ENCODE measurements at regions not wholly inside any gene's neighbourhood (a gene's known extent, or its start where the extent isn't known, plus 50 kb on each side); places are given as distances from the start of the nearest gene placed in this dataset.
A peak's percentile ranks its signal among the peaks of the same experiment; 100 is the strongest.

GRCh38 chr1:181416268-181416860 is 67.0 kb upstream of the CACNA1E start:
- Mint-ChIP-seq H3K36me3 (peaks cover 0 to 3% (median 0%) of the 10 kb centered on the region in 3 donors), H3K4me3 (no peak overlapping the region), H3K9me3 (no peaks in the 10 kb centered on the region), H3K27me3 (peaks cover 0 to 5% of the 10 kb centered on the region in 2 donors), H3K27ac (no peak overlapping the region), H3K4me1 (no peaks in the 10 kb centered on the region)
- ChIA-PET POLR2A (no interaction called here), CTCF (interaction anchor here (1.3 to 2.5 kb wide), 2 partner anchors 18 to 228 kb away, joined by 3 to 5 read pairs; no protein-coding TSS in a partner anchor)
- H3K27ac ChIP-seq (ENCODE audit: low read depth, low read length) = no peak overlapping the region
- H3K27me3 ChIP-seq (ENCODE audit: insufficient read depth, low read length, poor library complexity, severe bottlenecking) = no peaks in the 10 kb centered on the region
- no peaks in the 10 kb centered on the region for H3K9me3 ChIP-seq (ENCODE audit: low read length)
- no peak for DNase-seq
- H3K36me3 ChIP-seq (ENCODE audit: insufficient read depth, low read length) = no peaks in the 10 kb centered on the region
- H3K4me3 ChIP-seq (ENCODE audit: low read length) = no peak overlapping the region
- H3K4me1 ChIP-seq (ENCODE audit: insufficient read depth, low read length) = no peaks in the 10 kb centered on the region

- no peaks in the 10 kb centered on the region for H3K9me3 Mint-ChIP-seq
- Histone ChIP-seq H3K9me3 (ENCODE audit: low read length) (no peaks in the 10 kb centered on the region), H3K4me1 (ENCODE audit: insufficient read depth, low read length) (no peaks in the 10 kb centered on the region), H3K4me3 (ENCODE audit: low read length) (no peak overlapping the region), H3K36me3 (ENCODE audit: insufficient read depth, low read length) (no peaks in the 10 kb centered on the region), H3K27me3 (ENCODE audit: insufficient read depth, low read length, poor library complexity, severe bottlenecking) (no peaks in the 10 kb centered on the region), H3K27ac (ENCODE audit: low read depth, low read length) (no peak overlapping the region)
- no peak for DNase-seq
- H3K4me3 Mint-ChIP-seq = no peak overlapping the region
- peaks cover 0 to 2% of the 10 kb centered on the region in 2 donors for H3K27me3 Mint-ChIP-seq
- H3K36me3 Mint-ChIP-seq = peaks cover 0 to 3% (median 0%) of the 10 kb centered on the region in 3 donors
- CTCF ChIA-PET = interaction anchor here (1.3 to 2.5 kb wide), 3 partner anchors 20 to 229 kb away, joined by 3 to 5 read pairs (median 4); no protein-coding TSS in a partner anchor
- H3K4me1 Mint-ChIP-seq = no peaks in the 10 kb centered on the region
- H3K27ac Mint-ChIP-seq = no peak overlapping the region
- POLR2A ChIA-PET = no interaction called here
These were observed 65.4 kb upstream of the CACNA1E start for GRCh38 chr1:181417915-181418314.

DNA sequence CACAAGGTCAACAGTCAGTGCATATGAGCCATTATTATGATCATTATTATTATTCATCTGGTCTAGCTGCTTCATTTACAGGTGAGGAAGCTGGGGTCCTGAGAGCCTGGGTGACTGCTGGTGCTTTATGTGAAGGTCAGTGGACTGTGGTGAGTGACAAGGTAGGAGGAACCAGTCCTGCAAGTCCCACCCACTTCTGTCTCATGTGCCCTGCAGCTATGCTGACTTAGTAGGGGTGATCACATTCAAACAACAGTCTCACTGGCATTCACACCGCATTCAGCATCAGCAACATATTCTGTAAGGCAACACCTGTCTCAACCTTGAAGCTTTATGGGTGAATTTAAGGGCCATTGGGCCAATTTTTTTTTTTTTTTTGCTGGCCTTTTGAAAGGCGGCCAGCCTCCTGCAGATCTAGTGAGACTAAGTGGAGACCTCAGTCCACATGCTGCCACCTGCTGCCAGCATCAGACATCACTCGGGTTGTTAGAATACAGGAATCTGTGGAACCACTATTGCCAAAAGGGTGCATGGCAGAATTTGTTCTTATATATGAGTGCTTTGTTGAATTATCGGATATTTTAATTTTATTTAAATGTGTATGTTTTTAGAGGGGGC is 59.9 kb upstream of the CACNA1E start:
- H3K27me3 ChIP-seq (ENCODE audit: insufficient read depth, low read length, poor library complexity, severe bottlenecking) = no peaks in the 10 kb centered on the region
- Mint-ChIP-seq H3K27ac (no peak overlapping the region), H3K27me3 (peaks cover 10 to 15% of the 10 kb centered on the region in 2 donors), H3K4me3 (no peak overlapping the region), H3K4me1 (peaks cover 7 to 12% (median 9%) of the 10 kb centered on the region in 3 donors), H3K36me3 (no peaks in the 10 kb centered on the region), H3K9me3 (peaks cover 0 to 7% (median 0%) of the 10 kb centered on the region in 5 donors)
- H3K27ac ChIP-seq (ENCODE audit: low read depth, low read length) = no peak overlapping the region
- peaks cover 18% of the 10 kb centered on the region for H3K4me1 ChIP-seq (ENCODE audit: insufficient read depth, low read length)
- no peak overlapping the region for H3K4me3 ChIP-seq (ENCODE audit: low read length)
- H3K36me3 ChIP-seq (ENCODE audit: insufficient read depth, low read length) = no peaks in the 10 kb centered on the region
- no peaks in the 10 kb centered on the region for H3K9me3 ChIP-seq (ENCODE audit: low read length)
- ChIA-PET CTCF (interaction anchor here (0.7 to 2.9 kb wide), 7 partner anchors 19 to 260 kb away, joined by 3 to 43 read pairs (median 4); no protein-coding TSS in a partner anchor), POLR2A (interaction anchor here (0.6 to 0.7 kb wide), 2 partner anchors 26 to 29 kb away, joined by 3 to 4 read pairs; no protein-coding TSS in a partner anchor)
- DNase-seq = peak in 2 of 5 donors; percentile 1 to 42

DNA sequence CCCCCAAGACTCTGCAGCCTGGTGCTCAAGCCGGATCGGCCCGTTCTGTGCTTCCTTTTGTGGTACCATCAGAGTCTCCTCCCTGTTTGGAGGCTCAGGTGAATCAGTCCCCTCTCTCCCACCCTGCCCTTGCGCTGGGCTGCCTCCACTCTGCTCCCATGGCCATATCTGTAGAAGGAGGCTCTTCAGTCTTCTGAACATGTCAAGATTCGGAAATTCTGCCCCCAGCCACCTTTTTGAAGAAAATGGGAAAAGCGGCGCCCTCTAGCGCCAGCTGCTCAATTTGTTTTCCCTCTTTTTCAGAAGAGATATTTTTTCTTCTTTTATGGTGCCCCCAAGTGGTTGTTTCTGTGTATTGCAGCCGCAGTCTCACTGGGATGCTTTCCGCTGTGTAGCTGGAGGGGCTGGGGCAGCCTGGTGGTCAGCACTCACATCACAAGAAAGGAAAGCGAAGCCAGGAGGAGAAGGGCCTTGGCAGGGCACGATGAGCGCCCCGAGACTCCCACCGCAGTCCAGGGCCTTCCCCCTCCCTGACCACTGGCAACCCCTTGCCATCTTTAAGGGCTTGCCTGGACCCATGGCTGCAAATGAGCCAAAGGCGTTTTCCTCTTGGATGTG is 58.4 kb upstream of the CACNA1E start:
- Mint-ChIP-seq H3K9me3 (peaks cover 0 to 7% (median 0%) of the 10 kb centered on the region in 5 donors), H3K27me3 (peaks cover 19 to 22% of the 10 kb centered on the region in 2 donors), H3K36me3 (no peaks in the 10 kb centered on the region), H3K4me3 (peak overlapping the region in 6 of 7 donors; percentile 46 to 78 (median 68)), H3K27ac (peak overlapping the region in 2 of 8 donors; percentile 52 to 58), H3K4me1 (peaks cover 7 to 12% (median 9%) of the 10 kb centered on the region in 3 donors)
- Histone ChIP-seq H3K36me3 (ENCODE audit: insufficient read depth, low read length) (no peaks in the 10 kb centered on the region), H3K9me3 (ENCODE audit: low read length) (no peaks in the 10 kb centered on the region), H3K27ac (ENCODE audit: low read depth, low read length) (no peak overlapping the region), H3K4me3 (ENCODE audit: low read length) (peak overlapping the region; percentile 36), H3K4me1 (ENCODE audit: insufficient read depth, low read length) (peaks cover 18% of the 10 kb centered on the region), H3K27me3 (ENCODE audit: insufficient read depth, low read length, poor library complexity, severe bottlenecking) (no peaks in the 10 kb centered on the region)
- ChIA-PET POLR2A (no interaction called here), CTCF (interaction anchor here (0.7 to 7.3 kb wide), 23 partner anchors 10 to 894 kb away, joined by 3 to 89 read pairs (median 3); no protein-coding TSS in a partner anchor)
- peak; percentile 31 to 75 (median 46) for DNase-seq

- H3K27ac Mint-ChIP-seq = peak overlapping the region in 2 of 8 donors; percentile 78 to 90
- CTCF ChIA-PET = interaction anchor here (1.0 to 7.3 kb wide), 18 partner anchors 9 to 334 kb away, joined by 3 to 89 read pairs (median 4); no protein-coding TSS in a partner anchor
- no peak overlapping the region for H3K27ac ChIP-seq (ENCODE audit: low read depth, low read length)
- peaks cover 0 to 7% (median 0%) of the 10 kb centered on the region in 5 donors for H3K9me3 Mint-ChIP-seq
- DNase-seq = no peak
- no peaks in the 10 kb centered on the region for H3K36me3 Mint-ChIP-seq
- H3K4me1 Mint-ChIP-seq = peaks cover 7 to 12% (median 9%) of the 10 kb centered on the region in 3 donors
- H3K4me1 ChIP-seq (ENCODE audit: insufficient read depth, low read length) = peaks cover 18% of the 10 kb centered on the region
- H3K36me3 ChIP-seq (ENCODE audit: insufficient read depth, low read length) = no peaks in the 10 kb centered on the region
- no peak overlapping the region for H3K4me3 Mint-ChIP-seq
- H3K4me3 ChIP-seq (ENCODE audit: low read length) = no peak overlapping the region
- no peaks in the 10 kb centered on the region for H3K9me3 ChIP-seq (ENCODE audit: low read length)
- no peaks in the 10 kb centered on the region for H3K27me3 ChIP-seq (ENCODE audit: insufficient read depth, low read length, poor library complexity, severe bottlenecking)
- peaks cover 19 to 24% of the 10 kb centered on the region in 2 donors for H3K27me3 Mint-ChIP-seq
- POLR2A ChIA-PET = no interaction called here
These were observed 57.8 kb upstream of the CACNA1E start for GRCh38 chr1:181425566-181425965.

GRCh38 chr1:181429462-181429861 is 53.9 kb upstream of the CACNA1E start:
- Histone ChIP-seq H3K27me3 (ENCODE audit: insufficient read depth, low read length, poor library complexity, severe bottlenecking) (no peaks in the 10 kb centered on the region), H3K4me3 (ENCODE audit: low read length) (no peak overlapping the region), H3K9me3 (ENCODE audit: low read length) (no peaks in the 10 kb centered on the region), H3K36me3 (ENCODE audit: insufficient read depth, low read length) (no peaks in the 10 kb centered on the region), H3K4me1 (ENCODE audit: insufficient read depth, low read length) (peaks cover 4% of the 10 kb centered on the region), H3K27ac (ENCODE audit: low read depth, low read length) (no peak overlapping the region)
- no peak for DNase-seq
- H3K4me1 Mint-ChIP-seq = peaks cover 4 to 7% (median 7%) of the 10 kb centered on the region in 3 donors
- H3K27me3 Mint-ChIP-seq = peaks cover 26 to 29% of the 10 kb centered on the region in 2 donors
- no peak overlapping the region for H3K4me3 Mint-ChIP-seq
- peaks cover 0 to 7% (median 0%) of the 10 kb centered on the region in 5 donors for H3K9me3 Mint-ChIP-seq
- POLR2A ChIA-PET = no interaction called here
- H3K36me3 Mint-ChIP-seq = no peaks in the 10 kb centered on the region
- CTCF ChIA-PET = interaction anchor here (1.6 to 7.3 kb wide), 2 partner anchors 221 to 239 kb away, joined by 3 to 89 read pairs; no protein-coding TSS in a partner anchor
- no peak overlapping the region for H3K27ac Mint-ChIP-seq

- no peaks in the 10 kb centered on the region for H3K36me3 ChIP-seq (ENCODE audit: insufficient read depth, low read length)
- ChIA-PET POLR2A (interaction anchor here (0.5 kb wide), 1 partner anchor 709 kb away, joined by 4 read pairs; no protein-coding TSS in a partner anchor), CTCF (interaction anchor here (1.6 to 7.3 kb wide), 2 partner anchors 222 to 240 kb away, joined by 3 to 89 read pairs; no protein-coding TSS in a partner anchor)
- Mint-ChIP-seq H3K36me3 (no peaks in the 10 kb centered on the region), H3K27ac (no peak overlapping the region), H3K4me3 (no peak overlapping the region), H3K27me3 (peaks cover 19 to 37% of the 10 kb centered on the region in 2 donors), H3K4me1 (no peaks in the 10 kb centered on the region), H3K9me3 (peaks cover 0 to 7% (median 0%) of the 10 kb centered on the region in 5 donors)
- H3K4me1 ChIP-seq (ENCODE audit: insufficient read depth, low read length) = no peaks in the 10 kb centered on the region
- no peak overlapping the region for H3K4me3 ChIP-seq (ENCODE audit: low read length)
- H3K27ac ChIP-seq (ENCODE audit: low read depth, low read length) = no peak overlapping the region
- no peaks in the 10 kb centered on the region for H3K9me3 ChIP-seq (ENCODE audit: low read length)
- DNase-seq = no peak
- H3K27me3 ChIP-seq (ENCODE audit: insufficient read depth, low read length, poor library complexity, severe bottlenecking) = no peaks in the 10 kb centered on the region
These were observed 53.1 kb upstream of the CACNA1E start for GRCh38 chr1:181430015-181430885.
